Endodermal cell (in vitro differentiated cells): ENCODE measurements at regions not wholly inside any gene's neighbourhood (a gene's known extent, or its start where the extent isn't known, plus 50 kb on each side); places are given as distances from the start of the nearest gene placed in this dataset.

Experiments
- DNase-seq: peaks from one replicate; pipeline ENCODE4 v3.0.0-alpha.2; 2017
- H3K27ac ChIP-seq: 2 replicates; pipeline ENCODE4 v1.5.1; 2013; ENCODE audit warnings: mild to moderate bottlenecking, low read depth, low read length, moderate library complexity
- H3K27me3 ChIP-seq: 2 replicates; pipeline ENCODE4 v1.6.1; 2013; ENCODE audit warnings: mild to moderate bottlenecking, low read length, moderate library complexity; ENCODE audit not compliant: insufficient read depth, control insufficient read depth, poor library complexity, severe bottlenecking
- H3K36me3 ChIP-seq: 2 replicates; pipeline ENCODE4 v1.7.0; 2013; ENCODE audit warnings: mild to moderate bottlenecking, low read length, moderate library complexity; ENCODE audit not compliant: control insufficient read depth, insufficient read depth
- H3K4me1 ChIP-seq: one replicate; pipeline ENCODE4 v1.7.0; 2013; ENCODE audit warnings: low read length; ENCODE audit not compliant: control insufficient read depth, insufficient read depth
- H3K4me3 ChIP-seq: 2 replicates; pipeline ENCODE4 v1.5.1; 2013; ENCODE audit warnings: mild to moderate bottlenecking, low read length, moderate library complexity
- H3K9ac ChIP-seq: 2 replicates; pipeline ENCODE4 v1.6.1; 2013; ENCODE audit warnings: mild to moderate bottlenecking, low read length, moderate library complexity; ENCODE audit not compliant: poor library complexity, severe bottlenecking; ENCODE audit errors: extremely low read depth
- H3K9me3 ChIP-seq: 2 replicates; pipeline ENCODE4 v1.6.1; 2013; ENCODE audit warnings: mild to moderate bottlenecking, low read length, moderate library complexity; ENCODE audit not compliant: control insufficient read depth
- H3K27ac Mint-ChIP-seq: 2 replicates; pipeline ENCODE4 v1.8.0; 2020; ENCODE audit warnings: mixed read lengths
- H3K27me3 Mint-ChIP-seq: 2 replicates; pipeline ENCODE4 v1.8.0; 2021; ENCODE audit warnings: mild to moderate bottlenecking, mixed read lengths; ENCODE audit not compliant: insufficient read depth
- H3K36me3 Mint-ChIP-seq: 2 replicates; pipeline ENCODE4 v1.8.0; 2020; ENCODE audit warnings: low read depth, mixed read lengths
- H3K4me1 Mint-ChIP-seq: 2 replicates; pipeline ENCODE4 v1.8.0; 2020; ENCODE audit warnings: mixed read lengths
- H3K4me3 Mint-ChIP-seq: 2 replicates; pipeline ENCODE4 v1.8.0; 2020; ENCODE audit warnings: mild to moderate bottlenecking, moderate library complexity, mixed read lengths
- H3K9me3 Mint-ChIP-seq: 2 replicates; pipeline ENCODE4 v1.8.0; 2020; ENCODE audit warnings: mild to moderate bottlenecking, mixed read lengths
- CTCF ChIP-seq: fragments of 200-600 bp; sonication (generic); conservative IDR thresholded peaks from 2 replicates; pipeline ENCODE4 v1.5.0; 2021; ENCODE audit warnings: antibody characterized with exemption, mild to moderate bottlenecking
- WGBS, 2 experiments: methylation state at CpG; one replicate each; pipeline versions ENCODE4 v1.1.5 to v1.1.7; 2013; ENCODE audit warnings: missing lambda C conversion rate in 2 of 2, mixed read lengths in 1 of 2; ENCODE audit not compliant: insufficient coverage in 1 of 2, insufficient read length in 1 of 2; 5-methylcytosine and 5-hydroxymethylcytosine counted together

GRCh38 chr14:104239185-104239775, 100.9 kb downstream of the KIF26A start:
- H3K9me3 Mint-ChIP-seq, result peaks cover 10% of the 10 kb centered on the region
- no peak overlapping the region for H3K27ac Mint-ChIP-seq
- Histone ChIP-seq H3K36me3 (no peaks in the 10 kb centered on the region), H3K4me3 (no peak overlapping the region), H3K4me1 (no peaks in the 10 kb centered on the region), H3K27ac (no peak overlapping the region), H3K9me3 (peaks cover 9% of the 10 kb centered on the region), H3K9ac (no peak overlapping the region), H3K27me3 (no peaks in the 10 kb centered on the region)
- no peaks in the 10 kb centered on the region for H3K36me3 Mint-ChIP-seq
- H3K4me1 Mint-ChIP-seq, result no peaks in the 10 kb centered on the region
- H3K27me3 Mint-ChIP-seq, result peaks cover 13% of the 10 kb centered on the region
- 87 to 90% methylated on average over 6 to 8 of the region's 8 CpGs for WGBS, 2 experiments
- no peak for TF ChIP-seq CTCF
- H3K4me3 Mint-ChIP-seq, result no peak overlapping the region
- peak; percentile 20 for DNase-seq

- 88 to 90% methylated on average over 17 of the region's 17 CpGs for WGBS, 2 experiments
- Mint-ChIP-seq H3K36me3 (no peaks in the 10 kb centered on the region), H3K4me3 (no peak overlapping the region), H3K4me1 (no peaks in the 10 kb centered on the region), H3K9me3 (peaks cover 14% of the 10 kb centered on the region), H3K27ac (no peak overlapping the region), H3K27me3 (peaks cover 13% of the 10 kb centered on the region)
- no peak overlapping the region for H3K27ac ChIP-seq
- H3K9me3 ChIP-seq, result peaks cover 7% of the 10 kb centered on the region
- H3K27me3 ChIP-seq, result no peaks in the 10 kb centered on the region
- peak; percentile 26 for DNase-seq
- H3K36me3 ChIP-seq, result no peaks in the 10 kb centered on the region
- no peak for TF ChIP-seq CTCF
- H3K4me3 ChIP-seq, result no peak overlapping the region
- no peaks in the 10 kb centered on the region for H3K4me1 ChIP-seq
- no peak overlapping the region for H3K9ac ChIP-seq
Observed at GRCh38 chr14:104239861-104240301, 101.5 kb downstream of the KIF26A start.

- WGBS, 2 experiments, result 83 to 86% methylated on average over 4 to 12 of the region's 12 CpGs
- peak; percentile 44 for DNase-seq
- H3K4me3 Mint-ChIP-seq, result no peak overlapping the region
Observed at GRCh38 chr14:104240434-104241157, 102.2 kb downstream of the KIF26A start.

More at GRCh38 chr14:104240434-104241157, 102.2 kb downstream of the KIF26A start:
- Mint-ChIP-seq H3K4me1 (no peaks in the 10 kb centered on the region), H3K27me3 (peaks cover 7% of the 10 kb centered on the region), H3K27ac (no peak overlapping the region), H3K9me3 (peaks cover 19% of the 10 kb centered on the region), H3K36me3 (no peaks in the 10 kb centered on the region)
- no peak overlapping the region for H3K27ac ChIP-seq
- H3K4me1 ChIP-seq, result no peaks in the 10 kb centered on the region
- H3K9ac ChIP-seq, result no peak overlapping the region
- H3K4me3 ChIP-seq, result no peak overlapping the region
- H3K9me3 ChIP-seq, result peaks cover 11% of the 10 kb centered on the region
- H3K27me3 ChIP-seq, result no peaks in the 10 kb centered on the region
- TF ChIP-seq CTCF, result no peak
- H3K36me3 ChIP-seq, result no peaks in the 10 kb centered on the region
